ENCODE measurements at regions not wholly inside any gene's neighbourhood (a gene's known extent, or its start where the extent isn't known, plus 50 kb on each side); places are given as distances from the start of the nearest gene placed in this dataset.
"Not testable (repeated sequence)": the region's sequence is repeated elsewhere in the genome, so short reads cannot be mapped to it uniquely, and the experiment has no call there.

DNA sequence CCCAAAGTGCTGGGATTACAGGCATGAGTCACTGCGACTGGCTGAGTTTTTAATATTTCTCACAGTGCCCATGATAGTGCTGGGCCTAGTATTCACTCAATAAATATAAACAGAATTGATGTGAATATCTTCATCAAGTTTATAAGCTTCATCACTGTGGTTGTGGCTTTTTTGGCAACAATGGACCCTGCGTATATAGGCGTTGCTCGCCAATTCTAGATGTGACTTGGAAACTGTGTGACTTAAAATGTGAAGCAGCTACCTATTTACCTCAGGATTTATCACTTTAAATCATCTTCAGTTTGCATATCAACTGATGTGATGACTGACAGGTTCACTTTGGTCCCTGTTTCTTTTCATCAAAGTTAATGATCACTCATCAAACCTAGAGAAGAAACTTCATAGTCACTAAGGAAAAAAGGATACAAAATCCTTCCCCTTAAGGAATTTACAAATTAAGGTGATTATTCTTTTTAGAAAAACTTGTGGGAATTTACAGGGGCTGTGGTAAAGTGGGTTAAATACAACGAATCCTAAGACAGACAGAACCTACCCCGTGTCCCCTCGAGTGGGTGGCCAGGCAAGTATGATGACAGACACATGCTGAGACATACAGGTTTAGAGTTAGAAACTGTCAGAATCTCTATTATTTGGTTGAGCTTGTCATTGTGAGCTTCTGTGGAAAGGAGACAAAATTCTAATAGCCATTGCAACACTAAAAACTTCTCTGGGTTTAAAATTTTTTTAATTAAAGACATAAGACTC, 101.3 kb downstream of the AKAP11 start:
- no peak for DNase-seq (ENCODE audit: low spot score)

DNA sequence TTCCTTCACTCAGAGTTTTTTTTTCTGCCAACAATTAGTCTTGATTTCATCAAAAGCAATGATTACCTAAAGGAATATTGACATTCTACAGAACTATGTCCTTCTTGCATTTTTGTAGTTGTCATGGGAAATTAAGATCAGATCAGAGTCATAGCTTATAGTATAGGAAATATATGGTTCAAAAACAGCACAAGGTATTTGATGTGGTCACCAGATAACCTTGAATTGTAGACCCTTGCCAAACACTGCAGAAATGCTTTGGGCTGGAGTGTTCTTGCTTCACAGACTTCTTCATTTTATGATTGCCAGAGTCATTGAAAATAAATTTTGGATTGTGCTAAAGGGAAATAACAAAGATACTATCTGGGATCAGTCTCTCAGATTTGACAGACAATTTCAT, 103.7 kb downstream of the AKAP11 start:
- DNase-seq (ENCODE audit: low spot score): no peak

DNA sequence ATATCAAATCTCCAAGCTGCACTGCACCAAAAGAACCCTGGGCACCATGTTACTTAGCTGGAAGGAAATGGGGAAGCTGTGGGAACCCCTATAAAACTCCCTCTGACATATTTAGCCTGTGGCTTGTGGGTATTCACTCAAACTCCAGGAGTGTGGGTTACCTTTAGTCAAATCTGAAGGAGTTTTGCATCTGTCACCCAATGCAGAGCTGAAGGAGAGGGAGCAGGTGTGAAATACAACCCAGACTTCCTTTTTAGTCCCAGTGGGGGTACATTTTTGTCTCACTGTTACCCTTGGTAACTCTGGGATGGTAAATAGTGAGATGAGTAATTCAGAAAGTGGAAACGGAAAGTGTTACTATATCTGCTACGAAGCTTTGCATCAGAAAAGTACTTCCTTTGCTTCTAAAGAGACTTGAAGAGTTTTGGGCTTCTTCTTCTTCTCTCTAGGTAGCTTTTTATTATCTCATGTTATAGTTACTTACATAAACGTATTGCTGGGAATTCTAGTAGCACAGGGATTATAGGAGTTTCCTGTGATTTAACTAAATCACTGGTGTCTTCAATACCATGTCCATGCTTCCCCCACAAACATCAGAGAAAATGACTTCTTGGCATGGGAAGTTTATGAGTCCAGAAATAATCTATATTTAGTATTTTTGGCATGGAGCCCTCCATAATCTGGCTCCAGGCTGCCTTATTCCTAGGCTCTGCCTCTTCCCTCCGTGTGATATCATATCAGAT, 105.9 kb downstream of the AKAP11 start:
- DNase-seq (ENCODE audit: low spot score): no peak

DNA sequence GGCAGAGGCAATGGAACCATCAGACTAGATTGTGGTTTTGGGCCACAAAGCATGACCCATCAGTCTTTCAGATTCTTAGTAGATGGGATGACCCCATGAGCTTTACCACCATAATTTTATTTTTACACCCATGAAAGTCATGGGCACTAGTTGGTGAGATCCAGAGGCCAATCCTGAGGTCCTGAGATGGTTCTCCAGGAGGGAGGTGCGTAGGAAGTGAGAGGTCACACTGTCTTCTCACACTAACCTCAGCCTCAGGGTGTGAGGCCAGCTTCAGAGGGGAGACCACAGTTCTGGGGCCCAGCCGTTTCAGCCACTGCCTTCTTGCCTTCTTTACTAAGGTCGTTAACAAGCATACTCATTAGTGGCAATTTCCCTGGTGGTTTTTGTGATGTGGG, 106.4 kb downstream of the AKAP11 start:
- DNase-seq (ENCODE audit: low spot score): no peak

DNA sequence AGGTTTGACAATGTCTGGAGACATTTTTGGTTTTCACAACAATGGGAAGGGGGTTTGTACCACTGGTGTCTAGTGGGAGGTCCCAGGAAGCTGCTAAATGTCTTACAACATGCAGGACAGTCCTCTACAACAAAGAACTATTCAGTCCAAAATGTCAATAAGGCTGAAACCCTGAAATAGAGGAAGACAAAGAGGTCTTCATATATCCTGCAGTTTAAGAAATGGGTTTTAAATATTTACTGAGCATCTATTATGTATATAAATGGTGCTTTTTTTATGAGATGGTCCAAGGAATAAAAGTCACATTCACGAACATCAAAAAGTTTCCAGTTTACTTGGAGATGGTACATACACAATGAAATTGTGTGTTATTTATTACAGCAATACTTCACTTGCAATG, 107.3 kb downstream of the AKAP11 start:
- DNase-seq (ENCODE audit: low spot score): no peak

DNA sequence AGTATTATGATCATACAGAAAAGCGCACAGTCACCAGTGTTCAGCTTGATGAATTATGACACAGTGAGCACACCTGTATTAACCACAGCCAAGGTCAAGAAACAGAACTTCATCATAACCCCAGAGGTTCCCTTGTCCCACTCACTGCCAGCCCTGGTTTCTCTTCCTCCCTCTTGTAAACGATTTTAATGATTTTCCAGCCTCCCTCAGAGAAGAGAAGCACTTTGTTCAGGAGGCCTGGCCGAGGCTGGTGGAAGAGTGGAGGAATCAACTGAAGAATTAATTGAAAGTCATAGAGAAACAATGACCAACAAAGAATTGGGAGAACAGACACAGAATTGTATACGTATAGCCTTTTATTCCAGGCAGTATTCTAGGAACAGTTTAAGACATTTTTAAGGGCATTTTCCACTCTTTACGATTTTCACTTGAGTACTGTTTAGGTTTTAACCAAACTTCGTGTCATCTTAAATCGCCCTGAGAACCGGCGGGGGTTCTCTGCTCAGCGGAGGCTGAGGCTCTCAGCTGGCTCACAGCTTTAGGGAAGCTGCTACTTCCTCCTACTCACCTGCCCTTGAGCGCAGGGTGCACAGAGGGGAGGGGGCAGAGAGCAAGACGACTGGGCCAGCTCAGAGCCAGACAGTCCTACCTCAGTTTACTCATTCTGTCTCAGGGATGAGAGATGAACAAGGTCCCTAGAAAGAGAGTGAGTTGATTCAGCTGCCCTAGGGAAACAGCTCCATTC, 108.6 kb downstream of the AKAP11 start:
- no peak for DNase-seq (ENCODE audit: low spot score)

DNA sequence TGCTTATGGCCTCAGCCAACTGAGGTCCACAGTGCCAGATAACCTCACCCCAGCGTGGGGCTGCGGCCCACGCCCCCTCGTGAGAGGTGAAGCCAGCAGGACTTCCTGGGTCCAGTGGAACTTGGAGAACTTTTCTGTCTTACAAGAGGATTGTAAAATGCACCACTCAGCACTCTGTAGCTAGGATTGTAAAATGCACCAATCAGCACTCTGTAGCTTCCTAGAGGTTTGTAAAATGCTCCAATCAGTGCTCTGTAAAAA, 109.1 kb downstream of the AKAP11 start:
- no peak for DNase-seq (ENCODE audit: low spot score)

DNA sequence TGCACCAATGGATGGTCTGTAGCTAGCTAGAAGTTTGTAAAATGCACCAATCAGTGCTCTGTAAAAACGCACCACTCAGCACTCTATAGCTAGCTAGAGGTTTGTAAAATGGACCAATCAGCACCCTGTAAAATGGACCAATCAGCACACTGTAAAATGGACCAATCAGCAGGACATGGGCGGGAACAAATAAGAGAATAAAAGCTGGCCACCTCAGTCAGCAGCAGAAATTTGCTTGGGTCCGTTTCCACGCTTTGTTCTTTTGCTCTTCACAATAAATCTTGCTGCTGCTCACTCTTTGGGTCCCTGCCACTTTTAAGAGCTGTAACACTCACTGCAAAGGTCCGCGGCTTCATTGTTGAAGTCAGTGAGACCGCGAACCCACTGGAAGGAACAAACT, 109.5 kb downstream of the AKAP11 start:
- not testable (repeated sequence) for DNase-seq (ENCODE audit: low spot score)

DNA sequence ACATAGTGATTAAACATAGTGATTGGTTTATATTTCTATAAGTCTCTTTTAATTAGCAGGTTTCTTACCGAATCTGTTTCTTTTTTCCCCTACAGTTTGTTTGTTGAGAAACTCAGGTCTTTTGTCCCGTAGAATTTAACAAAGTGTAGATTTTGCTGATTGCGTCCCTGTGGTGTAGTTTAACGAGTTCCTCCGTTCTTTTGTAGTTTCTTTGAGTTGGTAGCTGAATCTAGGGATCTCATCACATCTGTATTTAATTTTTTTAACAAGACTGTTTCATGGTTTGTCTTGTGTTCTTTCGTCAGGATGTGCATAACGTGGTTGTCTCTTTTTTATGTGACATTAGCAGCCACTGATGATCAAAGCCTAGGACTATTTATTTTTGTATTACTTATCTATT, 111.1 kb downstream of the AKAP11 start:
- no peak for DNase-seq (ENCODE audit: low spot score)

DNA sequence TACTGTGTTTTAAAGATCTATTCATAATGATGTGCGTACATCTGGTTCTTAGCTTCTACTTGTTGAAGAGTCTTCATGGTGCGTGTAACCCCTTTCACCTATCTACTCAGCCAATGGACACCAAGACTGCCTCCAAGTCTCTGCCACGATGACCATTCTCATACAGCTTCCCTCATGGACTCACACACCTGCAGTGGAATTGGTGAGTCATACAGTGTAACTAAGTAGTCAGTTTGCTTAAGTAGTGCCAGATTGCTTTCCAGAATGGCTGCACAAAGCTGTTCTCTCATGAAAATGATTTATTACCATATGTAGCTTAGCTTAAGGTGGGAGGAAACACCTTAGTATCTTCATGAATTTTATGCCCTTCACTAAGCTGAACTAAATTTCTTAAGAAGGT, 112.3 kb downstream of the AKAP11 start:
- DNase-seq (ENCODE audit: low spot score): no peak

DNA sequence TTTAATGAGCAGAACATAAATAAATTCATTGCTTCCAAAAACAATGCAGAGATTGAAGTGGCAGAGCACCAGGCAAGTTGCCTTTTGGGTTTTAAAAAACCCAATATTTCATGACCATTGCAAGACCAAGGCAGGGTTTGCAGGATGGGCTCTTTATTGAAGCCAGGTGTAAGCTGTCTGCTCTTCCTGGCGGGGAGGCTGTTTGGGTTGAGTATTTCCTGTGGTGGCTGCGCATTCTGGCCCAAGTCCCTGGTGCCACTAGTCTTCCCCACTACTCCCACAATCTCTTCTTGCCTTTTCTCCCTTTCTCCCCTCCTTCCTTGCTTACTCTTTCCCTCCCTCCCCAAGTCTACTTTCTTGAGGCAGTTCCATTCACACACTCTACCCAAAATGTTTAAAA, 116.4 kb downstream of the AKAP11 start:
- no peak for DNase-seq (ENCODE audit: low spot score)

DNA sequence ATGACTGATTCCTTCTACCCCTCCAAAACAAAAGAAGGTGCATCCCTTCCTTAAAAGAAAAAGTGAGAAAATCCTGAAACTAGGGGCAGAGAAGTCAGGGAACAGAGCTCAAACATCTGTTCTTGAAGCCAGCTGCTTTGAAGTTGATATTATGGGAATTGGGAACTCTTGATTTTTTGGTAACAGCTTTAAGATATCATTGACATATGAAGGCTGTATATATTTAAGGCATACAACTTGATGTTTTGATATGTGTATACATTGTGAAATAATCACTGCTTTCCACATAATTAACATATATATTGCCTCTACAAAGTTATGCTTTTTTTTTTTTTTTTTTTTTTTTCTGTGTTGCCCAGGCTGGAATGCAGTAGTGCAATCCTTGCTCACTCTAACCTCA, 117.1 kb downstream of the AKAP11 start:
- DNase-seq (ENCODE audit: low spot score): no peak

DNA sequence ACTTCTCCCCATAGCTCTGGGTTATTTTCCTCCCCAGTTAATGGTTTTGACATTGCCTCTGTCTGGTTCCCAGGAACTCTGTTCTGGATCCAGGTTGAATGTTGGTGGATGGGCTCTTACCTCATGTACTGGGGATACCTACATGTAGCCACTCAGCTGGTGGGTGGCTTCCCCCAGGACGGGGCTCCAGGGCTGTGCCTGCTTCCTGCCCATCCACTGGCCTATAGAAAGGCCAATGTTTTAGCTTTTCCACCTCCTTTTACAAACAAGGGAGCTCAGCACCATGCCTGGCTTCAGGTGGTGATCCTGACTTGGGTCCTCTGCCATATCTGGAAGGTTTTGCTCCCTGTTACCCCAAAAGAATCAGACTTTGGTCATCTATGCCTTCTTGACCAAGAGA, 120.2 kb downstream of the AKAP11 start:
- no peak for DNase-seq (ENCODE audit: low spot score)

DNA sequence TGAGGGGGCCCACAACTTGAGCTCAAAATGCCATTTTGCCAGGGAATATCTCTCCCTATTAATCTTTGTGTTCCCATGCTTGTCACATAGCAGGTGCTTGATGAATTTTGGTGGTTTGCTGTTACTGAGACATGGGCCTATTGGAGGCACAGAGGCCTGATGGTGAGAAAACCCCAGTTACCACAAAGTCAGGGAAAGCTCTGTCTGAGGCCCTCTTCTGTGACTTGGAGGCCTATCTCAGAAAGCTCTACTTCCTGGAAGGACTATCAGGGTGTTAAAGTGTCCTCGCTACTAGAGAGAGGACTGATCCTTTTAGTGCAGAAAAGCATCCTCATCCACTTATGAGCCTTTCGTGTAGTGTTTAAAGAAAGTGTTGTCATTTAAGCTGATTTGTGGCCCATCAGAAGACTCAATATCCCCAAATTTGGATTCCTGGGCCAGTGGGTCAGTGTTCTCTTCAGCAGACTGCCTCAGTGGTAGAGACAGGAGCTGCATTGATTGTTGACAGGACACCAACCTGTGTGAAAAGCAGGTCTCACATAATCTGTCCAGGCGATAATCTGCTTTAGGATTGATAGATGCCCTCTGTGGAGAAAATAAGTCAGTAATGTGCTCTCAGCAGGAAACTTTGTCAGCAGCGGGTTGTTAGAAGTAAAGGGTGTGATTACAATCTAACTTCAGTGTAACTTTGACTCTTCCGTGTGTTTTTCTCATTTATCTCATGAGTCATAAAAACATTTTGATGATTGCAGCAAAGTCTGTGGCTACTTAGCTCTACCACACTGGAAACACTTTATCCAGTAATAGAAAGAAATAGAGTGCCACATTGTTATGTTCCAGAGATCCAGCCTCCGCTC, 121.0 kb downstream of the AKAP11 start:
- DNase-seq (ENCODE audit: low spot score): no peak

DNA sequence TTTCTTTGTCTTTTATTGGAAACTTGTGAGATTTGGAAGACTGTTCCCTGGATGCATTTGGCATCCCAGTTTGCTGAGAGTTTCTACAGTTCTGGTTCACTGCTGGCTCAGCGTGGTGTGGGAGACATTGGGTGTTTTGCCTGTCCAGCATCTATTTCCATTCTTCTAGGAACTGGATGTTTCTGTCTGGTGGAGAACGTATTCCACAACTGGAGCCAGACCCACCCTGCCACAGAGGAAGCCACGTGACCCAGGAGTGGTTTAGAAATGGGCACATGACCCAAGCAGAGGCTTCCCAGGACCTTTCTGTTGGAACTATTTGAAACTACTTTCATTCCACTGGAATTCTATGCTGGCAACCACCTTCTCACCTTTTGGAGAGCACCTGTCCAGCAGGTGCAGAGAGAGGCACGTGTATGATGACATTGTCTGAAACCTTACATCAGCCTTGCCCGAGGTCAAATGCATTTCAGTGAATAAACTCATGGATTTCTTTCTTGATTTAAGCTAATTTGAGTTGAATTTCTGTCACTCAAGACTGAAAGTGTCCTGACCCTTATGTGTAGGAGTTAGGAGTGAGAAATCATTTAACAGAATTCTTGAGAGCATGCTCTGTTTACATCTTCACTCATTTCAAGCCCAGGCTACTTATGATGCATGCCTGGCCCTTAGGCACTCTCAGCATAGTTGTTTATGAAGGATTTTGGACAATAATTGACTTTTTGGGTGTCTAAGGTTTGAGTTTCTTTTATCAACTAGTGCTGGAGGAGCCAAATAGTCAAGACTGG, 121.8 kb downstream of the AKAP11 start:
- DNase-seq (ENCODE audit: low spot score): no peak

DNA sequence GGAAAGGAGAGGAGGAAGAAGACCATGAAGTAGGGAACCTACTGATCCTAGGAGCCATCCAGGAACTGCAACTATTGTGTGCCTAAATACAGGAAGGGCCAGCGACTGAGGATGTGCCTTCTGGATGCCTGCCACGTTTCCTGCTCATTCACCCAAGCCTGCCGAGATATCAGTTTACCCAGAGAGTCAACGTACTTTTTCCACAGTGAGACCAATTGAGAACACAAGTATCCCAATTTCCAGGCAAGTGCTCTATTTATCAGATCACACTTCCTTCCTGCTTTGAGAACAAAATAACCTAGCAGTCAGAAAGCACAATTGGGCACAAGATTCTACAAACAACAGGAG, 122.4 kb downstream of the AKAP11 start:
- no peak for DNase-seq (ENCODE audit: low spot score)

DNA sequence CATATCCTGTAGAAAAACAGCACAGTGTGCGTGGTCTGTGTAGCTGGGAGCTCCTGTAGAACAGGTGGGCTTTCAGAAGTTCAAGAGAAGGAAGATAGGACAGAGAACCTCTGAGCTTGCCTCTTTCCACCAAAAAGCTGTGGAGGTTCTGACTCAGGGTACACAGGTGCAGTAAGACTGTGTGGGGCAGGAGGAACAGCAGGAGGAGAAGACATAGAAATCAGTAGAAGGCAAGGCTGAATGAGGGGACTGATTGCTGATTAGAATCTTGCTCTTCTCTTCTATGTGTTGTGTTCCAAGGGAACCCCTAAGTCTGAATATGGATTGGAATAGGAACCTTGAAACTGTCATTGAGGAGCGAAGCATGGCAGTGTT, 122.7 kb downstream of the AKAP11 start:
- DNase-seq (ENCODE audit: low spot score): no peak

DNA sequence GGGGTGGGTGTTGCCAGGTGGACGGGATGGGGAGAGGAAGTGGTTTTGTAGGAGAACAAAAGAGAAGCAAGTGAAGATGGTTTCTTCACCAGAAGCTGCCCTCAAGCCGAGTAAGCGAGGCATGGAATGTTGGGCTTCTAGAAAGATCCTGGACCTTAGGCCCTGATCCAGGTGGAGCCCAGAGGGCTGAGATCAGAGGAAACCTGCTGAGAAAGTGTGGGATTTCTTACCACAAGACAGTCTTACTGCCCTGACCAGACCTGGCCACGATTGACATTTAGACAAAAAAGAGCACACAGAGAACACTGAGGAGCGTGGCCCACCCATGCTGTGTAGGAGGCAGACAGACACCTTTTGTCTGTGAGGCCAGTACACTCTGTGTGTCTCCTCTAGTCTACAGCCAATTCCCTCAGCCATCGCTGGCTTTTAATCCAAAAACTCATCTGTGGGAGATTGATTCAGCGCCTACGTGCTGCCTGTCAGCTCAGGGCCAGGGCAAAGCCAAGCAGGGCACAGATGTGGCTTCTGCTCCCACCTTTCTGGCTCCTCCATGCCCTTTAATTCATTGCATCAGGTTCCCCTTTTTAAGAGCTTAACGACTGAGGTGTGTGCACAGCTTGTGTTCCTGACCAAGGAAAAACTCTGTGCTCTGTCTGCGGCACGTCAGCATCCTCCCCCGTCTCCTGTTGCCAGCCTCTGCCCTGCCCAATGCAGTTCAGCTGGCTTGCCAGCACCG, 123.3 kb downstream of the AKAP11 start:
- no peak for DNase-seq (ENCODE audit: low spot score)

DNA sequence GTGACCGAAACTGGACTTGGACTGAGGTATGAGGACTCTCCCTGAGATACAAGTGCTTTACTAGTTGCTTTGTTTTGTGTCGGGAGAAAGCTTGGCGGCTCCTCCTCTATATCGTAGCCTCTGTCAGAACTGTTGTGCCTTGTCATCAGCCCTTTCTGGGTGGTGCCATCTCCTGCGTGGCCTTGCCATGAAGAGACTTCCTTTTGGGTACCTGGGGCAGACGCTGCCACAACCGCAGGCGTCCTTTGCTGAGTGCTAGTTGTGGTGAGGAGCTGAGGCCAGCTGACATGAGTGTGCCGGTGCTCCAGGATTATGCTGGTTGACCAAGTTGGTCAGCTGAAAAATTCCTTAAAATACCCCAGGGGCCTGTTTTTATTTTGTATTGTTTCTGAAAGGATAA, 124.5 kb downstream of the AKAP11 start:
- DNase-seq (ENCODE audit: low spot score): no peak

DNA sequence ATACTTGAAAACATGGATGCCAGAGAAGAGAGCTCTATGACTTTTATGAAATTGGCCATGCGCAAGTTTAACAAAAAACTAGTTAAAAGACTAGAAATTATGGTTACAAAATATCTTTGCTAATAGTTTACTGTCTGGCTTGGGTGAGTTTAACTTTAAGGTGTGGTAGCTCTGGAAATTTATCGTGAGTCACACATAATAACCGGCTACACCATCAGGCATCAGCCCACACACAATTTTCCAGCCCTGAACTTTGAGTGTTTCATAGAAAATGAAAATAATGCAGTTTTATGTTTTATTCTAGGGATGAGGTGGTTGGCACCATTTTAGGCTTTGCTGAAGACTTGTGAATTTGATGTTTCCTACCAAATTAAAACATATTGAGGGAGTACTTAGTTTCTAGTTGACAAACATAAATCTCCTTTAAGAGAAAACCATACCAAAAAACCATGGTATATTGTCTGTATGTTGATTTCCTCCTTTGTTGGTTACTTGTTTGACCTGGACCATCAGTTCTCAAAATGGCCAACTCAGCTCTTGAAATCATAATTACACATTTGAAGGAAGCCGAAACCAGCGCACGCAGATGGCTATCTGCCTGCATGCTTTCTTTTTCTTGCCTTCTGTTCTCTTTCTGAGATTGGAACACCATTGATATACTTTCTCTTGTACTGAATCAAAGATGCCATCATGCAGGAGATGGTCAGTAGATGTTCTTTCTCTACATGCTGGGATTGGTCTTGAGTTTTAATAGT, 125.1 kb downstream of the AKAP11 start:
- DNase-seq (ENCODE audit: low spot score): no peak
